Neural progenitor cell (in vitro differentiated cells): ENCODE measurements at regions not wholly inside any gene's neighbourhood (a gene's known extent, or its start where the extent isn't known, plus 50 kb on each side); places are given as distances from the start of the nearest gene placed in this dataset.

Experiments used
- DNase-seq: peaks from one replicate; pipeline ENCODE4 v3.0.0-alpha.2; 2016; ENCODE audit warnings: low spot score
- H2AFZ ChIP-seq: fragments of 200-600 bp; sonication (generic); replicated peaks from 2 replicates; pipeline ENCODE4 v1.6.1; 2016; ENCODE audit warnings: antibody characterized with exemption
- H3F3A ChIP-seq: fragments of 200-600 bp; sonication (generic); 2 replicates; pipeline ENCODE4 v1.6.1; 2016; ENCODE audit warnings: antibody characterized with exemption, low read depth
- H3K27ac ChIP-seq: fragments of 200-600 bp; sonication (generic); 2 replicates; pipeline ENCODE4 v1.5.1; 2016; ENCODE audit warnings: mild to moderate bottlenecking
- H3K27me3 ChIP-seq: fragments of 200-600 bp; sonication (generic); 2 replicates; pipeline ENCODE4 v1.6.1; 2016; ENCODE audit warnings: mild to moderate bottlenecking, moderate library complexity
- H3K36me3 ChIP-seq: fragments of 200-600 bp; sonication (generic); 2 replicates; pipeline ENCODE4 v1.5.1; 2016
- H3K4me1 ChIP-seq: fragments of 200-600 bp; sonication (generic); 2 replicates; pipeline ENCODE4 v1.6.1; 2016; ENCODE audit warnings: mixed run types
- H3K4me2 ChIP-seq: fragments of 200-600 bp; sonication (generic); 2 replicates; pipeline ENCODE4 v1.6.1; 2016
- H3K4me3 ChIP-seq: fragments of 200-600 bp; sonication (generic); 2 replicates; pipeline ENCODE4 v1.5.1; 2016
- H3K79me2 ChIP-seq: fragments of 200-600 bp; sonication (generic); 2 replicates; pipeline ENCODE4 v1.6.1; 2016; ENCODE audit warnings: low read depth
- H3K9ac ChIP-seq: fragments of 200-600 bp; sonication (generic); 2 replicates; pipeline ENCODE4 v1.6.1; 2016
- H3K9me3 ChIP-seq: fragments of 200-600 bp; sonication (generic); 2 replicates; pipeline ENCODE4 v1.5.1; 2016; ENCODE audit warnings: low read depth
- H4K20me1 ChIP-seq: fragments of 200-600 bp; sonication (generic); 2 replicates; pipeline ENCODE4 v1.6.1; 2016; ENCODE audit warnings: low read depth
- H3K27ac Mint-ChIP-seq: 3 replicates; pipeline ENCODE4 v1.8.0; 2021; ENCODE audit warnings: mixed read lengths
- H3K27me3 Mint-ChIP-seq: 2 replicates; pipeline ENCODE4 v1.8.0; 2022; ENCODE audit warnings: low read depth, mild to moderate bottlenecking, inconsistent platforms, moderate library complexity, mixed read lengths; ENCODE audit not compliant: insufficient read depth
- H3K36me3 Mint-ChIP-seq: 3 replicates; pipeline ENCODE4 v1.8.0; 2021; ENCODE audit warnings: mixed read lengths
- H3K4me1 Mint-ChIP-seq: 3 replicates; pipeline ENCODE4 v1.8.0; 2021; ENCODE audit warnings: mixed read lengths
- H3K4me3 Mint-ChIP-seq: 3 replicates; pipeline ENCODE4 v1.8.0; 2021; ENCODE audit warnings: mild to moderate bottlenecking, moderate library complexity, mixed read lengths
- H3K9me3 Mint-ChIP-seq: 3 replicates; pipeline ENCODE4 v1.8.0; 2020; ENCODE audit warnings: mixed read lengths
- CTCF ChIP-seq: fragments of 200-600 bp; sonication (generic); IDR thresholded peaks from 2 replicates; pipeline ENCODE4 v1.5.1; 2017; ENCODE audit warnings: antibody characterized with exemption, mild to moderate bottlenecking
- EZH2 ChIP-seq: fragments of 200-600 bp; sonication (generic); IDR thresholded peaks from 2 replicates; pipeline ENCODE4 v1.6.1; 2017; ENCODE audit warnings: antibody characterized with exemption, mild to moderate bottlenecking, moderate library complexity
- EZH2phosphoT487 ChIP-seq: fragments of 200-600 bp; sonication (generic); IDR thresholded peaks from 2 replicates; pipeline ENCODE4 v1.6.1; 2017; ENCODE audit warnings: antibody characterized with exemption

GRCh38 chrX:4320436-4320947 lies 607.0 kb upstream of the PRKX start:
- Histone ChIP-seq H3K4me3 (no peak overlapping the region), H4K20me1 (no peaks in the 10 kb centered on the region), H3K27me3 (no peaks in the 10 kb centered on the region), H3K9me3 (no peaks in the 10 kb centered on the region), H3K9ac (no peak overlapping the region), H3F3A (peaks cover 4% of the 10 kb centered on the region), H3K36me3 (no peaks in the 10 kb centered on the region), H2AFZ (peak overlapping the region; percentile 55), H3K4me2 (peak overlapping the region; percentile 15), H3K79me2 (no peaks in the 10 kb centered on the region), H3K4me1 (peaks cover 12% of the 10 kb centered on the region), H3K27ac (peak overlapping the region; percentile 16)
- peak; percentile 24 for DNase-seq
- peaks cover 15% of the 10 kb centered on the region for H3K4me1 Mint-ChIP-seq
- no peaks in the 10 kb centered on the region for H3K36me3 Mint-ChIP-seq
- H3K27me3 Mint-ChIP-seq, result no peaks in the 10 kb centered on the region
- peak overlapping the region; percentile 71 for H3K27ac Mint-ChIP-seq
- peaks cover 4% of the 10 kb centered on the region for H3K9me3 Mint-ChIP-seq
- peak overlapping the region; percentile 10 for H3K4me3 Mint-ChIP-seq
- no peak for TF ChIP-seq EZH2
- no peak for TF ChIP-seq EZH2phosphoT487
- TF ChIP-seq CTCF, result no peak

GRCh38 chrX:4315891-4316290 lies 602.4 kb upstream of the PRKX start:
- no peak for TF ChIP-seq CTCF
- TF ChIP-seq EZH2, result no peak
- no peak for TF ChIP-seq EZH2phosphoT487
- no peak overlapping the region for H3K4me3 ChIP-seq
- H3K36me3 ChIP-seq, result no peaks in the 10 kb centered on the region
- no peaks in the 10 kb centered on the region for H3K79me2 ChIP-seq
- H3K9me3 ChIP-seq, result no peaks in the 10 kb centered on the region
- Mint-ChIP-seq H3K27me3 (no peaks in the 10 kb centered on the region), H3K27ac (no peak overlapping the region), H3K4me3 (no peak overlapping the region), H3K4me1 (peaks cover 15% of the 10 kb centered on the region), H3K36me3 (no peaks in the 10 kb centered on the region), H3K9me3 (no peaks in the 10 kb centered on the region)
- H3K9ac ChIP-seq, result no peak overlapping the region
- DNase-seq, result no peak
- no peak overlapping the region for H3K4me2 ChIP-seq
- no peaks in the 10 kb centered on the region for H4K20me1 ChIP-seq
- H3F3A ChIP-seq, result peaks cover 4% of the 10 kb centered on the region
- H3K4me1 ChIP-seq, result peaks cover 12% of the 10 kb centered on the region
- H3K27me3 ChIP-seq, result no peaks in the 10 kb centered on the region
- H3K27ac ChIP-seq, result no peak overlapping the region
- H2AFZ ChIP-seq, result no peak overlapping the region

- Mint-ChIP-seq H3K4me1 (peaks cover 5% of the 10 kb centered on the region), H3K36me3 (no peaks in the 10 kb centered on the region), H3K4me3 (no peak overlapping the region), H3K9me3 (no peaks in the 10 kb centered on the region), H3K27ac (no peak overlapping the region), H3K27me3 (no peaks in the 10 kb centered on the region)
- TF ChIP-seq CTCF, result no peak
- TF ChIP-seq EZH2phosphoT487, result no peak
- no peak for TF ChIP-seq EZH2
- Histone ChIP-seq H2AFZ (no peak overlapping the region), H3K9ac (no peak overlapping the region), H3K4me2 (no peak overlapping the region), H3K4me3 (no peak overlapping the region), H3K27ac (no peak overlapping the region), H3K36me3 (no peaks in the 10 kb centered on the region), H3F3A (no peaks in the 10 kb centered on the region), H3K9me3 (no peaks in the 10 kb centered on the region), H4K20me1 (no peaks in the 10 kb centered on the region), H3K79me2 (no peaks in the 10 kb centered on the region), H3K4me1 (no peaks in the 10 kb centered on the region), H3K27me3 (no peaks in the 10 kb centered on the region)
- DNase-seq, result no peak
These were observed 601.1 kb upstream of the PRKX start for GRCh38 chrX:4314586-4314985.
